GM12878 (cell line): ENCODE measurements at regions not wholly inside any gene's neighbourhood (a gene's known extent, or its start where the extent isn't known, plus 50 kb on each side); places are given as distances from the start of the nearest gene placed in this dataset.

ENCODE experiments used
- ATAC-seq: fragments of 200-7000 bp; cut with Tn5 transposase; 3 replicates; pipeline ENCODE4 v1.9.1; 2020; ENCODE audit warnings: mild to moderate bottlenecking, moderate library complexity
- BruUV-seq: library from RNA; stranded (reverse); fragments of 400-500 nt; replicated peaks from 2 replicates; lab custom pipeline; 2021; lab: Mats Ljungman, UMichigan
- CTCF ChIA-PET: fragments of 300-600 bp; sonication (Branson Sonifier 250); formaldehyde crosslinking; extraction: SDS; loops from one replicate; lab custom pipeline; 2021; ENCODE audit warnings: inconsistent platforms; lab: Yijun Ruan, JAX
- POLR2A ChIA-PET: fragments of 350-600 bp; formaldehyde crosslinking; extraction: SDS; loops from one replicate; lab custom pipeline; 2021; ENCODE audit warnings: inconsistent platforms; lab: Charles Lee
- RAD21 ChIA-PET: fragments of 300-600 bp; sonication (Branson Sonifier 250); formaldehyde crosslinking; loops from one replicate; lab custom pipeline; 2023; ENCODE audit warnings: antibody characterized with exemption; ENCODE audit not compliant: unreplicated experiment; lab: Charles Lee
- SMC1A ChIA-PET: fragments of 300-600 bp; sonication (Branson Sonifier 250); formaldehyde crosslinking; loops from one replicate; lab custom pipeline; 2023; ENCODE audit not compliant: unreplicated experiment, uncharacterized antibody; lab: Charles Lee
- DNase-seq: peaks from one replicate; pipeline ENCODE4 v3.0.0-alpha.2; 2011; ENCODE audit warnings: low read depth, low spot score
- FAIRE-seq: peaks from 3 replicates; lab custom pipeline; 2011; peaks lifted over from hg19 to GRCh38; lab: Jason Lieb, UNC
- H2AFZ ChIP-seq: 2 replicates; pipeline ENCODE4 v1.6.0; 2011; ENCODE audit warnings: low read depth, low read length, control low read depth; ENCODE audit not compliant: control insufficient read depth
- H3K27ac ChIP-seq: 2 replicates; pipeline ENCODE4 v1.5.1; 2011; ENCODE audit warnings: control low read depth; ENCODE audit not compliant: control insufficient read depth, insufficient read depth
- H3K27me3 ChIP-seq, 2 experiments: replicated peaks in 1 of 2; 2 replicates each; pipeline versions ENCODE4 v1.6.0 to v1.6.1; 2011; ENCODE audit warnings: low read length in 1 of 2; ENCODE audit not compliant: control insufficient read depth in 2 of 2, insufficient read depth in 2 of 2
- H3K36me3 ChIP-seq, 2 experiments: 2 replicates each; pipeline ENCODE4 v1.5.1; 2011; ENCODE audit warnings: low read length in 1 of 2; ENCODE audit not compliant: control insufficient read depth in 2 of 2, insufficient read depth in 2 of 2
- H3K4me1 ChIP-seq: 2 replicates; pipeline ENCODE4 v1.6.1; 2011; ENCODE audit warnings: mild to moderate bottlenecking, low read length, moderate library complexity, mixed read lengths; ENCODE audit not compliant: control insufficient read depth, insufficient read depth
- H3K4me2 ChIP-seq: 2 replicates; pipeline ENCODE4 v1.6.0; 2011; ENCODE audit warnings: control low read depth; ENCODE audit not compliant: control insufficient read depth, insufficient read depth
- H3K4me3 ChIP-seq: fragments of 200-600 bp; sonication (generic); 2 replicates; pipeline ENCODE4 v1.5.1; 2016
- H3K79me2 ChIP-seq: 2 replicates; pipeline ENCODE4 v1.6.0; 2011; ENCODE audit warnings: low read length; ENCODE audit not compliant: control insufficient read depth, insufficient read depth
- H3K9ac ChIP-seq: 2 replicates; pipeline ENCODE4 v1.8.0; 2011; ENCODE audit warnings: low read length, control low read depth, mixed read lengths; ENCODE audit not compliant: control insufficient read depth, insufficient read depth
- H3K9me3 ChIP-seq: replicated peaks from 3 replicates; pipeline ENCODE4 v1.5.1; 2011; ENCODE audit warnings: mild to moderate bottlenecking, low read length; ENCODE audit not compliant: control insufficient read depth, insufficient read depth
- H4K20me1 ChIP-seq: 2 replicates; pipeline ENCODE4 v1.6.0; 2011; ENCODE audit not compliant: control insufficient read depth, insufficient read depth
- BACH1 ChIP-seq: fragments of 450-650 bp; IDR thresholded peaks from 2 replicates; pipeline ENCODE4 v1.6.1; 2017; ENCODE audit warnings: mild to moderate bottlenecking, borderline replicate concordance
- ESRRA ChIP-seq: IDR thresholded peaks from 2 replicates; pipeline ENCODE4 v1.6.1; 2012; ENCODE audit warnings: mild to moderate bottlenecking, low read length, improper control_type of control experiment
- IKZF1 ChIP-seq: fragments of 450-650 bp; conservative IDR thresholded peaks from 2 replicates; pipeline ENCODE4 v1.6.1; 2017; ENCODE audit warnings: antibody characterized with exemption, mild to moderate bottlenecking
- JUND ChIP-seq: IDR thresholded peaks from 2 replicates; pipeline ENCODE4 v1.6.1; 2012; ENCODE audit warnings: low read depth, mild to moderate bottlenecking, low read length, improper control_type of control experiment, moderate library complexity
- MYC ChIP-seq: IDR thresholded peaks from 2 replicates; pipeline ENCODE4 v1.6.1; 2011; ENCODE audit warnings: mild to moderate bottlenecking, low read length, moderate library complexity, inconsistent platforms; ENCODE audit not compliant: insufficient read depth, insufficient replicate concordance, insufficient read length, severe bottlenecking
- POLR2AphosphoS2 ChIP-seq: IDR thresholded peaks from 2 replicates; pipeline ENCODE4 v1.6.1; 2011; ENCODE audit warnings: low read depth, mild to moderate bottlenecking, low read length, improper control_type of control experiment, moderate library complexity
- RFX5 ChIP-seq: IDR thresholded peaks from 2 replicates; pipeline ENCODE4 v1.6.1; 2011; ENCODE audit warnings: low read depth, low read length, improper control_type of control experiment
- ZNF24 ChIP-seq: fragments of 450-650 bp; IDR thresholded peaks from 2 replicates; pipeline ENCODE4 v1.6.1; 2017; ENCODE audit warnings: antibody characterized with exemption, mild to moderate bottlenecking
- ZSCAN29 ChIP-seq: fragments of 450-650 bp; IDR thresholded peaks from 2 replicates; pipeline ENCODE4 v1.6.1; 2017; ENCODE audit warnings: mild to moderate bottlenecking, moderate library complexity
- WGBS: methylation state at CpG from one replicate; pipeline ENCODE4 v1.1.6; 2016; ENCODE audit warnings: low lambda C conversion rate; ENCODE audit not compliant: insufficient replicate concordance, insufficient coverage; ENCODE audit errors: missing lambda C conversion rate; 5-methylcytosine and 5-hydroxymethylcytosine counted together
- in situ Hi-C: fragments of 300-500 bp; cut with MboI; formaldehyde crosslinking; loops from 9 replicates; pipeline ENCODE4 v1.14.3; 2018; ENCODE audit warnings: mixed read lengths
- intact Hi-C: fragments of 100-400 bp; cut with micrococcal nuclease; formaldehyde crosslinking; loops from one replicate; pipeline ENCODE4 v1.14.2; 2022; ENCODE audit not compliant: unreplicated experiment
- TF ChIP-seq, protein P1 (sequence below): fragments of 450-650 bp; IDR thresholded peaks from 2 replicates; pipeline ENCODE4 v1.6.1; 2016; ENCODE audit warnings: mild to moderate bottlenecking
- TF ChIP-seq, protein P2 (sequence below): IDR thresholded peaks from 2 replicates; pipeline ENCODE4 v1.6.1; 2012; ENCODE audit warnings: mild to moderate bottlenecking, low read depth, low read length
- TF ChIP-seq, protein P3 (sequence below): fragments of 450-650 bp; IDR thresholded peaks from 2 replicates; pipeline ENCODE4 v1.6.1; 2014; ENCODE audit warnings: mild to moderate bottlenecking
- TF ChIP-seq, protein P4 (sequence below): fragments of 450-650 bp; IDR thresholded peaks from 2 replicates; pipeline ENCODE4 v1.6.1; 2017; ENCODE audit warnings: low read depth, mild to moderate bottlenecking, moderate library complexity
- TF ChIP-seq, protein P5 (sequence below): fragments of 450-650 bp; conservative IDR thresholded peaks from 2 replicates; pipeline ENCODE4 v1.6.1; 2017; ENCODE audit warnings: mild to moderate bottlenecking, moderate library complexity

DNA sequence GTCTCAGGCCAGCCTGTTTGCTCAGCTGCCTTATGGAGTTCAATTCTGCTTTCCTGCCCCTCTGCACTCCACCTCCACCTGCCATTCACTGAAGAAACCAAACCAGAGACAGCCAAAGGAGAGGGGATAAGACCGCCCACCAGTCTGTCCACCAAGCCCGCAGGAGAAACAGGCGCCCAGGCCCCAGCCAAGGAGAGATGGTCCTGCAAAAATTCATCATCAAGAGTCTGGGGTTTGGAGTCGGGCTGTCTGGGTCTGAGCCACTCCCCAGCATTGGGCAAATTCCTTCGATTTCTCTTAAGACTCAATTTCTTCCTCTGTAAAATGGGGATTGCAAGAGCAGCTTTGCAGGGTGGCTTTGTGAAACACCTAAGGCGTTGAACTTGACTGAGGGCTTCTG is 121.4 kb upstream of the RUNX3 start (continued):
- TF ChIP-seq, protein P1, sequence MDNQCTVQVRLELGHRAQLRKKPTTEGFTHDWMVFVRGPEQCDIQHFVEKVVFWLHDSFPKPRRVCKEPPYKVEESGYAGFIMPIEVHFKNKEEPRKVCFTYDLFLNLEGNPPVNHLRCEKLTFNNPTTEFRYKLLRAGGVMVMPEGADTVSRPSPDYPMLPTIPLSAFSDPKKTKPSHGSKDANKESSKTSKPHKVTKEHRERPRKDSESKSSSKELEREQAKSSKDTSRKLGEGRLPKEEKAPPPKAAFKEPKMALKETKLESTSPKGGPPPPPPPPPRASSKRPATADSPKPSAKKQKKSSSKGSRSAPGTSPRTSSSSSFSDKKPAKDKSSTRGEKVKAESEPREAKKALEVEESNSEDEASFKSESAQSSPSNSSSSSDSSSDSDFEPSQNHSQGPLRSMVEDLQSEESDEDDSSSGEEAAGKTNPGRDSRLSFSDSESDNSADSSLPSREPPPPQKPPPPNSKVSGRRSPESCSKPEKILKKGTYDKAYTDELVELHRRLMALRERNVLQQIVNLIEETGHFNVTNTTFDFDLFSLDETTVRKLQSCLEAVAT, result no peak
- no peak for TF ChIP-seq POLR2AphosphoS2

DNA sequence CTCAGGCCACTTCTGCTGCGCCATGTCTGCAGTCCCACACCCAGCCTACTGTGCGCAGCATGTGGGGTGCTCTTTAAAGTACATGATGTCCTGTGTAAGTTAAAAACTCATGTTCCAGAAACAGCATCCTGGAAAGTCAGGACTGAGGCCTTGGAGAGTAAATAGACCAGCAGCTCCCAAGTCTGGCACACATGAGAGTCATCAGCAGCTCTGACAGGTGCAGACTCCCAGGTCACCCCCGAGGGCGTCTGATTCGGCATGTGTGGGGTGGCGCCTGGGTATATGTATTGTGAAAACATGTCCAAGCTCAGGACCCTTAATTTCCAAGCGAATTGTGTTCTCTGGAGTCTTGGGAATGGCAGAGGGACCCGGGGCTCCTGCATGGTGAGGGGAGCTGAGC is 120.1 kb upstream of the RUNX3 start:
- no peak overlapping the region for H3K9ac ChIP-seq
- SMC1A ChIA-PET, result no interaction called here
- 36% methylated on average over 8 of the region's 8 CpGs for WGBS
- FAIRE-seq (no peak), ATAC-seq (no peak), DNase-seq (no peak)
- TF ChIP-seq, protein P2, sequence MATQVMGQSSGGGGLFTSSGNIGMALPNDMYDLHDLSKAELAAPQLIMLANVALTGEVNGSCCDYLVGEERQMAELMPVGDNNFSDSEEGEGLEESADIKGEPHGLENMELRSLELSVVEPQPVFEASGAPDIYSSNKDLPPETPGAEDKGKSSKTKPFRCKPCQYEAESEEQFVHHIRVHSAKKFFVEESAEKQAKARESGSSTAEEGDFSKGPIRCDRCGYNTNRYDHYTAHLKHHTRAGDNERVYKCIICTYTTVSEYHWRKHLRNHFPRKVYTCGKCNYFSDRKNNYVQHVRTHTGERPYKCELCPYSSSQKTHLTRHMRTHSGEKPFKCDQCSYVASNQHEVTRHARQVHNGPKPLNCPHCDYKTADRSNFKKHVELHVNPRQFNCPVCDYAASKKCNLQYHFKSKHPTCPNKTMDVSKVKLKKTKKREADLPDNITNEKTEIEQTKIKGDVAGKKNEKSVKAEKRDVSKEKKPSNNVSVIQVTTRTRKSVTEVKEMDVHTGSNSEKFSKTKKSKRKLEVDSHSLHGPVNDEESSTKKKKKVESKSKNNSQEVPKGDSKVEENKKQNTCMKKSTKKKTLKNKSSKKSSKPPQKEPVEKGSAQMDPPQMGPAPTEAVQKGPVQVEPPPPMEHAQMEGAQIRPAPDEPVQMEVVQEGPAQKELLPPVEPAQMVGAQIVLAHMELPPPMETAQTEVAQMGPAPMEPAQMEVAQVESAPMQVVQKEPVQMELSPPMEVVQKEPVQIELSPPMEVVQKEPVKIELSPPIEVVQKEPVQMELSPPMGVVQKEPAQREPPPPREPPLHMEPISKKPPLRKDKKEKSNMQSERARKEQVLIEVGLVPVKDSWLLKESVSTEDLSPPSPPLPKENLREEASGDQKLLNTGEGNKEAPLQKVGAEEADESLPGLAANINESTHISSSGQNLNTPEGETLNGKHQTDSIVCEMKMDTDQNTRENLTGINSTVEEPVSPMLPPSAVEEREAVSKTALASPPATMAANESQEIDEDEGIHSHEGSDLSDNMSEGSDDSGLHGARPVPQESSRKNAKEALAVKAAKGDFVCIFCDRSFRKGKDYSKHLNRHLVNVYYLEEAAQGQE, result no peak
- no peak for TF ChIP-seq RFX5
- no peak for TF ChIP-seq JUND
- no peak for TF ChIP-seq IKZF1
- TF ChIP-seq BACH1, result no peak
- TF ChIP-seq ZNF24, result no peak
- TF ChIP-seq MYC, result no peak
- TF ChIP-seq, protein P3, sequence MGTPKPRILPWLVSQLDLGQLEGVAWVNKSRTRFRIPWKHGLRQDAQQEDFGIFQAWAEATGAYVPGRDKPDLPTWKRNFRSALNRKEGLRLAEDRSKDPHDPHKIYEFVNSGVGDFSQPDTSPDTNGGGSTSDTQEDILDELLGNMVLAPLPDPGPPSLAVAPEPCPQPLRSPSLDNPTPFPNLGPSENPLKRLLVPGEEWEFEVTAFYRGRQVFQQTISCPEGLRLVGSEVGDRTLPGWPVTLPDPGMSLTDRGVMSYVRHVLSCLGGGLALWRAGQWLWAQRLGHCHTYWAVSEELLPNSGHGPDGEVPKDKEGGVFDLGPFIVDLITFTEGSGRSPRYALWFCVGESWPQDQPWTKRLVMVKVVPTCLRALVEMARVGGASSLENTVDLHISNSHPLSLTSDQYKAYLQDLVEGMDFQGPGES, result no peak
- TF ChIP-seq, protein P4, sequence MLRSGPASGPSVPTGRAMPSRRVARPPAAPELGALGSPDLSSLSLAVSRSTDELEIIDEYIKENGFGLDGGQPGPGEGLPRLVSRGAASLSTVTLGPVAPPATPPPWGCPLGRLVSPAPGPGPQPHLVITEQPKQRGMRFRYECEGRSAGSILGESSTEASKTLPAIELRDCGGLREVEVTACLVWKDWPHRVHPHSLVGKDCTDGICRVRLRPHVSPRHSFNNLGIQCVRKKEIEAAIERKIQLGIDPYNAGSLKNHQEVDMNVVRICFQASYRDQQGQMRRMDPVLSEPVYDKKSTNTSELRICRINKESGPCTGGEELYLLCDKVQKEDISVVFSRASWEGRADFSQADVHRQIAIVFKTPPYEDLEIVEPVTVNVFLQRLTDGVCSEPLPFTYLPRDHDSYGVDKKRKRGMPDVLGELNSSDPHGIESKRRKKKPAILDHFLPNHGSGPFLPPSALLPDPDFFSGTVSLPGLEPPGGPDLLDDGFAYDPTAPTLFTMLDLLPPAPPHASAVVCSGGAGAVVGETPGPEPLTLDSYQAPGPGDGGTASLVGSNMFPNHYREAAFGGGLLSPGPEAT, result no peak
- TF ChIP-seq, protein P5, sequence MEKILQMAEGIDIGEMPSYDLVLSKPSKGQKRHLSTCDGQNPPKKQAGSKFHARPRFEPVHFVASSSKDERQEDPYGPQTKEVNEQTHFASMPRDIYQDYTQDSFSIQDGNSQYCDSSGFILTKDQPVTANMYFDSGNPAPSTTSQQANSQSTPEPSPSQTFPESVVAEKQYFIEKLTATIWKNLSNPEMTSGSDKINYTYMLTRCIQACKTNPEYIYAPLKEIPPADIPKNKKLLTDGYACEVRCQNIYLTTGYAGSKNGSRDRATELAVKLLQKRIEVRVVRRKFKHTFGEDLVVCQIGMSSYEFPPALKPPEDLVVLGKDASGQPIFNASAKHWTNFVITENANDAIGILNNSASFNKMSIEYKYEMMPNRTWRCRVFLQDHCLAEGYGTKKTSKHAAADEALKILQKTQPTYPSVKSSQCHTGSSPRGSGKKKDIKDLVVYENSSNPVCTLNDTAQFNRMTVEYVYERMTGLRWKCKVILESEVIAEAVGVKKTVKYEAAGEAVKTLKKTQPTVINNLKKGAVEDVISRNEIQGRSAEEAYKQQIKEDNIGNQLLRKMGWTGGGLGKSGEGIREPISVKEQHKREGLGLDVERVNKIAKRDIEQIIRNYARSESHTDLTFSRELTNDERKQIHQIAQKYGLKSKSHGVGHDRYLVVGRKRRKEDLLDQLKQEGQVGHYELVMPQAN, result no peak
- no peak for TF ChIP-seq ESRRA
- no peak for TF ChIP-seq ZSCAN29
- CTCF ChIA-PET, result interaction anchor here (5.3 kb wide), 1 partner anchor 13 kb away, joined by 33 read pairs; no protein-coding TSS in a partner anchor
- no peak overlapping the region for H3K27ac ChIP-seq
- no peaks in the 10 kb centered on the region for H3K9me3 ChIP-seq
- H3K4me3 ChIP-seq, result no peak overlapping the region
- H3K79me2 ChIP-seq, result no peaks in the 10 kb centered on the region
- BruUV-seq, result no TSS peak
- peaks cover 4 to 5% of the 10 kb centered on the region in 2 experiments; a peak in 3 of 4 replicates for H3K27me3 ChIP-seq
- no peaks in the 10 kb centered on the region; the same call in 1 of the 2 replicates for H4K20me1 ChIP-seq
- in situ Hi-C loops, result no loop called here
- intact Hi-C loops, result no loop called here
- POLR2A ChIA-PET, result no interaction called here
- H3K36me3 ChIP-seq, result no peaks in the 10 kb centered on the region
- peaks cover 12% of the 10 kb centered on the region for H3K4me1 ChIP-seq
- no peak overlapping the region for H2AFZ ChIP-seq
- H3K4me2 ChIP-seq, result no peak overlapping the region
- RAD21 ChIA-PET, result no interaction called here
